ENCODE measurements at regions not wholly inside any gene's neighbourhood (a gene's known extent, or its start where the extent isn't known, plus 50 kb on each side); places are given as distances from the start of the nearest gene placed in this dataset.

DNA sequence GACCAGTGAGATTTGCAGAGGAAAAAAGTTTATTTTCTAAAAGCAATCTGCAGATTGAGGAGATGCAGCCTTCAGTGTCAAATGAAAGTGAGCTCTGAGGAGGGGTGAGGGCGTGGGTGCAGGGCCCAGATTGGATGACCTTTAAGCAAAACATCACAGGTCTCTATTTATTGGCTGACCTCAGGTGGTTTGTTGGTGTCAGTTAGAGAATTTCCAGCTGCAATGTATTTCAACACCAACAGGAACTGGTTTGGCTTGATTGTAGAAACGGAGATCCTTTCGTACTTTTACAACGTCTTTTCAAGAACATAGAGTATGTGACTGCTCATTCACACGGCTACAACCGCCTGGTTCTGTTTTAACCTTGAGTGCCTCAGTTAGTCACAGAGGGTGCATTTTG, 1069.1 kb downstream of the EFNA5 start:
- in situ Hi-C loops (cut with HindIII; ENCODE audit: low pct_ligation_motif_present, low sequenced_read_pairs): no loop called here
- Histone ChIP-seq H3K4me3 (ENCODE audit: low read depth, low read length) (no peak overlapping the region), H3K27me3 (replicated peaks) (no peaks in the 10 kb centered on the region), H3K36me3 (replicated peaks) (no peaks in the 10 kb centered on the region), H3K27ac (no peak overlapping the region)
- DNase-seq: no peak
- TF ChIP-seq, protein P1, sequence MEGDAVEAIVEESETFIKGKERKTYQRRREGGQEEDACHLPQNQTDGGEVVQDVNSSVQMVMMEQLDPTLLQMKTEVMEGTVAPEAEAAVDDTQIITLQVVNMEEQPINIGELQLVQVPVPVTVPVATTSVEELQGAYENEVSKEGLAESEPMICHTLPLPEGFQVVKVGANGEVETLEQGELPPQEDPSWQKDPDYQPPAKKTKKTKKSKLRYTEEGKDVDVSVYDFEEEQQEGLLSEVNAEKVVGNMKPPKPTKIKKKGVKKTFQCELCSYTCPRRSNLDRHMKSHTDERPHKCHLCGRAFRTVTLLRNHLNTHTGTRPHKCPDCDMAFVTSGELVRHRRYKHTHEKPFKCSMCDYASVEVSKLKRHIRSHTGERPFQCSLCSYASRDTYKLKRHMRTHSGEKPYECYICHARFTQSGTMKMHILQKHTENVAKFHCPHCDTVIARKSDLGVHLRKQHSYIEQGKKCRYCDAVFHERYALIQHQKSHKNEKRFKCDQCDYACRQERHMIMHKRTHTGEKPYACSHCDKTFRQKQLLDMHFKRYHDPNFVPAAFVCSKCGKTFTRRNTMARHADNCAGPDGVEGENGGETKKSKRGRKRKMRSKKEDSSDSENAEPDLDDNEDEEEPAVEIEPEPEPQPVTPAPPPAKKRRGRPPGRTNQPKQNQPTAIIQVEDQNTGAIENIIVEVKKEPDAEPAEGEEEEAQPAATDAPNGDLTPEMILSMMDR (IDR thresholded peaks at IDR 0.05; ENCODE audit: low read depth, low read length, missing control alignments): no peak

DNA sequence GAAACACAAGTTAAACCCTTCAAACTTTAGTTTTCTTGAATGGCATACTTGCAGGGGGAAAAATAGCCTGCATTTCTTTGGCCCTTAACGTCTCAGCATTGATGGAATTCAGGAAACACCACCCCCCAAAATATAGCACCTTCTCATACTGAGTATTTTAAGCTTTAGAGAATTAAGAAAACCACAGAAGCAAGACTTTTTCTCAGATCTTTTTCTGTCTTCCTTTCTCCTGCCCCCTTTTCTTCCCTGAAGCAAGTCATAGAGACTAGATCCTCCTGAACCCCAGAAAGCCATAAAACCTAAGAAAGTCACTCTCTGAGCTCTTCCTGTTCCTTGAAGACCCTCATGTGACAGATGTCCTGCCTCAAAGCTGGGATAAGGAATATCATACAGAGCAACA, 1069.9 kb downstream of the EFNA5 start:
- TF ChIP-seq, protein P1 (IDR thresholded peaks at IDR 0.05; ENCODE audit: low read depth, low read length, missing control alignments): no peak
- Histone ChIP-seq H3K27ac (no peak overlapping the region), H3K27me3 (replicated peaks) (no peaks in the 10 kb centered on the region), H3K36me3 (replicated peaks) (no peaks in the 10 kb centered on the region), H3K4me3 (ENCODE audit: low read depth, low read length) (no peak overlapping the region)
- in situ Hi-C loops (cut with HindIII; ENCODE audit: low pct_ligation_motif_present, low sequenced_read_pairs): no loop called here
- DNase-seq: no peak

DNA sequence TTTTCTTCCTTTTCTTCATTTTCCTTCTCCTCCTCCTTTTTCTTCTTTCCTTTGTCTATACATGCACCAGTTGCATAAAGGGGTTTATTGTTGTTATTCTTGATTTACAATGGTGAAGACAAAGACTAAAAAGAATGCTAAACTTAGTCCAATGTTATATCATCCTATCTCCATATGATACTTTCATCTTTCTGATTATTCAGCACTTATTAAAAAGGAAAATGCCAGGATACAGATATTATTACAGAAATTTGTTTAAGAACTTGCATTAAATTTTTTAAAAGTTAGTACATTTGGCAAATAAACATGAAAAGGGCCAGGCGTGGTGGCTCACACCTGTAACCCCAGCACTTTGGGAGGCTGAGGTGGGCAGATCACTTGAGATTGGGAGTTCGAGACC, 1074.9 kb downstream of the EFNA5 start:
- Histone ChIP-seq H3K27me3 (replicated peaks) (no peaks in the 10 kb centered on the region), H3K4me3 (ENCODE audit: low read depth, low read length) (no peak overlapping the region), H3K36me3 (replicated peaks) (no peaks in the 10 kb centered on the region), H3K27ac (no peak overlapping the region)
- in situ Hi-C loops (cut with HindIII; ENCODE audit: low pct_ligation_motif_present, low sequenced_read_pairs): no loop called here
- no peak for DNase-seq
- TF ChIP-seq, protein P1 (IDR thresholded peaks at IDR 0.05; ENCODE audit: low read depth, low read length, missing control alignments): no peak

DNA sequence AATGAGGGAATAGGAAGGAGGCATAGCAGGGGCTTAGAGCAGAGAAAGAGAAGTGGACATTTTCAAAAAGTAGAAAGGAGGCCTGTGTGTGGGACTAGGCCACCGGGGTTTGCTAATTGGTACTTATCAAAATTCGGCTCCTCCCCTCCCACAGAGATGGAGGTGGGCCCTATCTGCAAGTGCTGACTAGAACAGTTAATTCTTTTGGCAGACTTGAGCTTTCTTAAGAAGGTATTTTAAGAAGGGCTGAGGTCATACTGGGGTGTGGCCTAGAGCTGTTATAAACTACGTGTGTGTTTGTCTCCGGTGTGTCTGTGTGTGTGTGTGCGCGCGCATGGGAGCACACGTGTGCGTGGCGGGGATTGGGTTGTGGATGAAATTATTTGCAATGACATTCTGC, 1086.5 kb downstream of the EFNA5 start:
- Histone ChIP-seq H3K27ac (no peak overlapping the region), H3K36me3 (replicated peaks) (no peaks in the 10 kb centered on the region), H3K4me3 (ENCODE audit: low read depth, low read length) (no peak overlapping the region), H3K27me3 (replicated peaks) (no peaks in the 10 kb centered on the region)
- in situ Hi-C loops (cut with HindIII; ENCODE audit: low pct_ligation_motif_present, low sequenced_read_pairs): no loop called here
- no peak for DNase-seq
- TF ChIP-seq, protein P1 (IDR thresholded peaks at IDR 0.05; ENCODE audit: low read depth, low read length, missing control alignments): no peak

DNA sequence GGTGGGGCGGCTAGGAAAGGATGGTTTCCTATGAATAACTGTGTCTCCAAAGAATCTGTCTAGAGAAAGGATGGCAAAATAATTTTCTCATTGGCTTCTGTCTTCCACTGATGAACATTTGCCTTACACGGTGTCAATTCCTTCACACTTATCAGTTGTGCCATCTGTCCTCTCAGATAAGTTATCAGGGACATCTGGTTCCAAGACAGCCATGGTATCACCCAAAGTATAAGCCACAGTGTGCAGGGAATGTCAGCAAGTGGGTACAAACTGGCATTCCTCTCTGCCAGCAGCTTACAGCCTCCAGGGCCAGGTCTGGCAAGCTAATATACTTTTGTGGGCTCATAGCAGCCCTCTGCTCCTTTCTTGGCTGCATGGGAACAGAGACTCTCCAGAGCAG, 1092.0 kb downstream of the EFNA5 start:
- Histone ChIP-seq H3K27me3 (replicated peaks) (no peaks in the 10 kb centered on the region), H3K36me3 (replicated peaks) (no peaks in the 10 kb centered on the region), H3K4me3 (ENCODE audit: low read depth, low read length) (no peak overlapping the region), H3K27ac (no peak overlapping the region)
- TF ChIP-seq, protein P1 (IDR thresholded peaks at IDR 0.05; ENCODE audit: low read depth, low read length, missing control alignments): no peak
- no peak for DNase-seq
- in situ Hi-C loops (cut with HindIII; ENCODE audit: low pct_ligation_motif_present, low sequenced_read_pairs): no loop called here

DNA sequence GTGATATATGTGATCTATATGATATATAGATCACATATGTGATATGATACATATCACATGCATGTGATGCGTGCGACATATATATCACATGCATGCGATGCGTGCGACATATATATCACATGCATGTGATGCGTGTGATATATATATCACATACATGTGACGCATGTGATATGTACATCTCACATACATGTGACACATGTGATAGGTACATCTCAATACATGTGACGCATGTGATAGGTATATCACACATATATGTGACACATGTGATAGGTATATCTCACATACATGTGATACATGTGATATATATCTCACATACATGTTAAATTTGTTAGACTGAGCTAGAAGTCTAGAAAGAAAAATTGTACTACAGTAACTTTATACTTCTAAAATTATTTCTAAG, 1095.9 kb downstream of the EFNA5 start:
- TF ChIP-seq, protein P1 (IDR thresholded peaks at IDR 0.05; ENCODE audit: low read depth, low read length, missing control alignments): no peak
- H3K4me3 ChIP-seq (ENCODE audit: low read depth, low read length): no peak overlapping the region
- no peaks in the 10 kb centered on the region for H3K27me3 ChIP-seq (replicated peaks)
- DNase-seq: no peak
- in situ Hi-C loops (cut with HindIII; ENCODE audit: low pct_ligation_motif_present, low sequenced_read_pairs): no loop called here
- no peak overlapping the region for H3K27ac ChIP-seq
- no peaks in the 10 kb centered on the region for H3K36me3 ChIP-seq (replicated peaks)
